ENCODE measurements at regions not wholly inside any gene's neighbourhood (a gene's known extent, or its start where the extent isn't known, plus 50 kb on each side); places are given as distances from the start of the nearest gene placed in this dataset.

- no peak for TF ChIP-seq CREB1 (IDR thresholded peaks at IDR 0.05; ENCODE audit: low read depth)
- no peak for TF ChIP-seq NBN (IDR thresholded peaks at IDR 0.05)
Observed at GRCh38 chr5:1744393-1745122, 55.1 kb downstream of the MRPL36 start.

All from GM12878 (cell line).